ENCODE measurements at regions not wholly inside any gene's neighbourhood (a gene's known extent, or its start where the extent isn't known, plus 50 kb on each side); places are given as distances from the start of the nearest gene placed in this dataset.

DNA sequence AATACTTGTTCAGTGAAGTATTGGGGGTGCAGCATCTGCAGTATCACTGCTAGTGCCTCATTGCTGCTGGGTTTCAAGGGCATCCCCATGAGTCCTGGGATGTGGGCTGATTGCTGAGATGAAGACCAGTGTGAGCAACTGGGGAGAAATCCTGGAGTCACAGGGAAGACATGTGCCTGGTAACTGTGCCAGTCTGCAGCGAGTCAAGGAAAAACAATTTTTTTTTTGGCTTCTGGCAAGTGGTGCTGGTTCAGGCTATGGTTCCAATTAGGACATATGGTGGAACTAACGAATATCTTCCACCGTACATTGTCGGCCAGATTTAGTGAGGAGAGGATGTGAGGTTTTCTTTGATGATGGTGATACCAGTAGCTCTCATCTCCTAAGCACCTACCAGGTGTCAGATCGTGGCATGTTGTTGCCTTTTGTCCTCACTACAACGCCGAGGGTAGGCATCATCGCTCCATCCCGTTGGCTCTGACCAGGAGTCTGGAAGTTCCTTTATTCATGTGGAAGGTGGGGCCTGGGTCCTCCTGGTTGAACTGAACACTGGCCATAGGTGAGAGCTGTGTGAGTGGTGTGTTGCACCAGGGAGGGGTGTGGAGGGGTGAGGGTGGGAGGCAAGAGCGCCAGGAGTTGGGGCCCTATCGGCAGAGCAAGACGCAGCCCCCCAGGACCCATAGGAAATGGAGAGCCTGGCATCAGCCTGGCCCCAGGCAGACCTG is 118.0 kb upstream of the HS6ST1 start:
- Histone ChIP-seq H3K4me1 (ENCODE audit: insufficient read depth, low read length) (no peaks in the 10 kb centered on the region), H3K4me3 (ENCODE audit: low read depth in 1 of 2, low read length in 2 of 2) (no peak overlapping the region)

GRCh38 chr2:128437204-128437565 is 118.5 kb upstream of the HS6ST1 start:
- Histone ChIP-seq H3K27me3 (ENCODE audit: control insufficient read depth in 1 of 2, insufficient read depth in 2 of 2, low read length in 2 of 2) (no peaks in the 10 kb centered on the region), H3K9me3 (ENCODE audit: low read length) (no peaks in the 10 kb centered on the region), H3K9ac (ENCODE audit: low read length) (no peak overlapping the region), H3K36me3 (ENCODE audit: insufficient read depth, low read length) (no peaks in the 10 kb centered on the region), H3K4me3 (ENCODE audit: low read depth in 1 of 2, low read length in 2 of 2) (no peak overlapping the region), H3K4me1 (ENCODE audit: insufficient read depth, low read length) (no peaks in the 10 kb centered on the region), H3K27ac (ENCODE audit: low read depth, low read length) (no peak overlapping the region)

More for the DNA sequence above, 118.0 kb upstream of the HS6ST1 start:
- no peak overlapping the region for H3K27ac ChIP-seq (ENCODE audit: low read depth, low read length)
- no peaks in the 10 kb centered on the region for H3K36me3 ChIP-seq (ENCODE audit: insufficient read depth, low read length)
- H3K27me3 ChIP-seq (ENCODE audit: control insufficient read depth in 1 of 2, insufficient read depth in 2 of 2, low read length in 2 of 2) = no peaks in the 10 kb centered on the region
- H3K9ac ChIP-seq (ENCODE audit: low read length) = no peak overlapping the region
- H3K9me3 ChIP-seq (ENCODE audit: low read length) = no peaks in the 10 kb centered on the region

DNA sequence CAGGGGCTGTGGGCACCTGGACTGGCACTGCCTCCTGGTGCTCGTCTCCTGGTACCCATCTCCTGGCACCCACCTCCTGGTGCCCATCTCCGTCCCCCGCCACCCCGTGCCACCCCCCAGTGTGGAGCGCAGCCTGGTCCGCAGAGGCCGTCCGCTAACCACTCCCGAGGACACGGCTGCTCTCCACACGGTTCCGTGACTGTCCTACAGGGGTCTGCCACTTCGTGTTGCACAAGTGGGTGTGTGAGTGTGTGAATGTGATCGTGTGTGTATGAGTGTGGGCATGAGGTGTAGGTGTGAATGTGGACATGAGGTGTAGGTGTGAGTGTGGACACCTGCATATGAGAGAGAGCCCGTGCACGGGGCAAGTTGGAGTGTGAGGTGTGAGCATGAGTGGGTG is 119.4 kb upstream of the HS6ST1 start:
- H3K4me1 ChIP-seq (ENCODE audit: insufficient read depth, low read length) = no peaks in the 10 kb centered on the region
- no peaks in the 10 kb centered on the region for H3K9me3 ChIP-seq (ENCODE audit: low read length)
- no peak overlapping the region for H3K27ac ChIP-seq (ENCODE audit: low read depth, low read length)
- H3K4me3 ChIP-seq (ENCODE audit: low read depth in 1 of 2, low read length in 2 of 2) = no peak overlapping the region
- H3K36me3 ChIP-seq (ENCODE audit: insufficient read depth, low read length) = no peaks in the 10 kb centered on the region
- no peak overlapping the region for H3K9ac ChIP-seq (ENCODE audit: low read length)
- no peaks in the 10 kb centered on the region for H3K27me3 ChIP-seq (ENCODE audit: control insufficient read depth in 1 of 2, insufficient read depth in 2 of 2, low read length in 2 of 2)

DNA sequence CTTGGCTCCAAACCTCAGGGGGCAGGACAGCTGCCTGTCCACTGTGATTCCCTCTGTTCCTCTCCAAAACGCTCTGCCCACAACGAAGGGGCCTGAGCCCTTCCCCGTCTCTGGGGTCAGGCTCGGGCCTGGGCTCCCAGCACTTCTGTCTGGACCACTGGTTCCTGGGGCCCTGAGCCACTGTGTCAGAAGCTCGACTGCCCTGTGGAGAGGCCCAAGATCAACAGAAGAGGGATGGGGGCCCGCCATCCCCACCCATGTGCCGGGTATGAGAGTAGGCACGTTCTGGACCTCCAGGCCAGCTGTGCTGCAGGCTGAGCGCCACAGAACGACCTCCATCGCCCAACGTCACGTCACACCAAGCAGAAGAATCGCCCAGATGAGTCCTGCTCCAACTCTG is 119.9 kb upstream of the HS6ST1 start:
- no peaks in the 10 kb centered on the region for H3K4me1 ChIP-seq (ENCODE audit: insufficient read depth, low read length)
- no peaks in the 10 kb centered on the region for H3K36me3 ChIP-seq (ENCODE audit: insufficient read depth, low read length)
- H3K9ac ChIP-seq (ENCODE audit: low read length) = no peak overlapping the region
- no peak overlapping the region for H3K4me3 ChIP-seq (ENCODE audit: low read depth in 1 of 2, low read length in 2 of 2)
- H3K27me3 ChIP-seq (ENCODE audit: control insufficient read depth in 1 of 2, insufficient read depth in 2 of 2, low read length in 2 of 2) = no peaks in the 10 kb centered on the region
- no peak overlapping the region for H3K27ac ChIP-seq (ENCODE audit: low read depth, low read length)
- H3K9me3 ChIP-seq (ENCODE audit: low read length) = no peaks in the 10 kb centered on the region

DNA sequence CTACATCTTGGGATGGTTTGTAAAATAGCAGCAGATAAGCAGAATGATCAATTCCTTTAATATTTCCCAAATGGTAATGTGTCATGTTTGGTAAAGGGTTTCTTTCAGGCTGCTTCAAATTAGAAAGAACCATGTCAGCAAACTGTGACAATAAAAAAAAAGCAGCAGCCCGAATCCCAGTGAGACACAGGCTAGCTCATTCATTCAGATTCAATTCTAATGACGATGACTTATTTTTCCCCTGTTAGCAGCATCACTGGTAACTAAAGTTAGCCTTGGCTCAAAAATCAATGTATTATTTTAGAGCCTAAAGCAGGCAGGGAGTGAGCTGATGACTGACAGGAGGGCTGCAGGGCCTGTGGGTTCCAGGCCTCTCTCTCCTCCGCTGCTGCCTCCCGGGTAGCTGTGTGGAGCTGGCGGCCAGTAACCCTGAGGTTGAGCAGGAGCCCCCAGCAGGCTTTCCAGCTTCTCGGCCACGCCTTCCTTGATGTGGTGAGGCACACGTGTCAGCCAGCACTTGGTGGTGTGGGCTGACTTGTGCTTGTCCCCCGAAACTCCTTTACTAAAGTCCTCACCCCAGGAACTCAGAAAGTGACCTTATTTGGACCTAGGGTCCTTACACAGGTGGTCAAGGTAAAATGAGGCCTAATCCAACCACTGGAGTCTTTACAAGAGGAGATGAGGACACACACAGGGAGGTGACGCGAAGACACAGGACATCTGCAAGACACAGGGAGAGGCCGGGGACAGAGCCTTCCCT is 120.5 kb upstream of the HS6ST1 start:
- Histone ChIP-seq H3K9me3 (ENCODE audit: low read length) (no peaks in the 10 kb centered on the region), H3K4me3 (ENCODE audit: low read depth in 1 of 2, low read length in 2 of 2) (no peak overlapping the region), H3K9ac (ENCODE audit: low read length) (no peak overlapping the region), H3K36me3 (ENCODE audit: insufficient read depth, low read length) (no peaks in the 10 kb centered on the region), H3K27me3 (ENCODE audit: control insufficient read depth in 1 of 2, insufficient read depth in 2 of 2, low read length in 2 of 2) (no peaks in the 10 kb centered on the region), H3K4me1 (ENCODE audit: insufficient read depth, low read length) (no peaks in the 10 kb centered on the region), H3K27ac (ENCODE audit: low read depth, low read length) (no peak overlapping the region)

- Histone ChIP-seq H3K4me3 (ENCODE audit: low read depth in 1 of 2, low read length in 2 of 2) (no peak overlapping the region), H3K9ac (ENCODE audit: low read length) (no peak overlapping the region), H3K27ac (ENCODE audit: low read depth, low read length) (no peak overlapping the region), H3K4me1 (ENCODE audit: insufficient read depth, low read length) (no peaks in the 10 kb centered on the region), H3K36me3 (ENCODE audit: insufficient read depth, low read length) (no peaks in the 10 kb centered on the region), H3K27me3 (ENCODE audit: control insufficient read depth in 1 of 2, insufficient read depth in 2 of 2, low read length in 2 of 2) (no peaks in the 10 kb centered on the region), H3K9me3 (ENCODE audit: low read length) (no peaks in the 10 kb centered on the region)
Observed at GRCh38 chr2:128439791-128440665, 121.4 kb upstream of the HS6ST1 start.

DNA sequence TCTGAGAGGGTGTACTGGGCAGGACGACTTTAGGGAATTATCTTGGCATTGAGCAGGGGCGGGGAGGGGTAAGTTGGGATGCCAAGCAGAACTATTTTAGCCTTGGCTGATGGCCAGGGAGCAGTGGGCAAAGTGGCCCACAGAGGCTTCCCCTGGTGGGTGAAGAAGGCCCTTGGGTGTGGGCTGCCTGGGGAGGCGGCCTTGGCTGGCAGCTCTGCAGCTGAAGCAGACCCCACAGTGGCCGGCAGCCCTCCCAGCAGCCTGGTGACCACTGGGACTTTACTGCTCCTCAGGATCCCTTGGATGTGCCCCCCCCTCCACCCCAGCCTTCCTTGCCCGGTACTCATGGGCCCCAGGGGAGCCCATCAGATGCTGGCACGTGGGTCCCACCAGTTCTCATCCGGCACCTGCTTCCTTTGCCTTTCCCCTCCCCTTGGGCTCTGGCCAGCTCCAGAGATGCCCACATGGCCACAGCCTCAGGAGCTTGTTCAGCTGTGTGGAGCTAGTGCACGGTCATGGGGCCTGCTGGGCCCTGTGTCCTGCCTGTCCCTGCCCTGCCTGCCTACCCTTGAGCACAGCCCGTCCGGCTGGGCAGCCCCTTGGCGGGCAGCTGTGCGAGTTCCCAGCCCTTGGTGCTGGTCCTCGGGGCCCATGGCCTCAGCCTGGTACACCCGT is 122.1 kb upstream of the HS6ST1 start:
- no peaks in the 10 kb centered on the region for H3K9me3 ChIP-seq (ENCODE audit: low read length)
- no peaks in the 10 kb centered on the region for H3K27me3 ChIP-seq (ENCODE audit: control insufficient read depth in 1 of 2, insufficient read depth in 2 of 2, low read length in 2 of 2)
- H3K27ac ChIP-seq (ENCODE audit: low read depth, low read length) = no peak overlapping the region
- H3K9ac ChIP-seq (ENCODE audit: low read length) = no peak overlapping the region
- no peaks in the 10 kb centered on the region for H3K4me1 ChIP-seq (ENCODE audit: insufficient read depth, low read length)
- H3K36me3 ChIP-seq (ENCODE audit: insufficient read depth, low read length) = no peaks in the 10 kb centered on the region
- no peak overlapping the region for H3K4me3 ChIP-seq (ENCODE audit: low read depth in 1 of 2, low read length in 2 of 2)

- Histone ChIP-seq H3K9ac (ENCODE audit: low read length) (no peak overlapping the region), H3K27ac (ENCODE audit: low read depth, low read length) (no peak overlapping the region), H3K4me3 (ENCODE audit: low read depth in 1 of 2, low read length in 2 of 2) (no peak overlapping the region), H3K27me3 (ENCODE audit: control insufficient read depth in 1 of 2, insufficient read depth in 2 of 2, low read length in 2 of 2) (no peaks in the 10 kb centered on the region), H3K36me3 (ENCODE audit: insufficient read depth, low read length) (no peaks in the 10 kb centered on the region), H3K9me3 (ENCODE audit: low read length) (no peaks in the 10 kb centered on the region), H3K4me1 (ENCODE audit: insufficient read depth, low read length) (no peaks in the 10 kb centered on the region)
Observed at GRCh38 chr2:128441341-128442052, 122.8 kb upstream of the HS6ST1 start.

DNA sequence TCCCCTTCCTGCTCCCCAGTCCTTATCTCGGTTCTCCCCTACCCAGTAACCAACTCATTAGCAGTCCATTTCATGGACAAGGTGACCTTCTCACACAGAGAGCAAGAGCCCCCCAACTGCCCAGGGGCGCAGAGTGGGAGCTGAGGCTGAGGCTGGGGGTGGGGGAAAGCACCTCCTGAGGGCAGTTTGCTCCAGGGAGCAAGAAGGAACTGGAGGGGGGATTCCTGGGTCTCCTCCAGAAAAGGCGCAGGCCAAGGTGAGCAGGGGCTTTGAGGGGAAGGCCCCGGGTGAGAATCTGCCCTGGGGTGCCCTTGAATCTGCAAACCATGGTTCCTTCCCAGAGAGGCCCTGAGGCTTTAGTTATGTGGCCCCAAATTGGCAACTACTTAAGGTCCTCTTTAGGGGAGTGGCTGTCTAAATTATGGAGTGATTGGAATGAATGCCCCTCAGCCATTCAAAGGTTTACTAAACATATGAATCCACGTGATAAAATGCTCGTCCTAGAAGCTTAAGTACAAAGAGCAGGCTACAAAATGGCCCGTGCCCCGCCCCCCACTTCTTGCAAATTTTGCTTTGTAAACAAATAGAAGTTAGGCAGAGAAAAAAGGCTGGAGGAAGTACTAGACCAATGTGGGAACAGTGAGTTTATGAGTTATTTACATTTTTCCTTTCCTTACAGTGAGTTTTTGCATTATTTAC is 123.5 kb upstream of the HS6ST1 start:
- no peaks in the 10 kb centered on the region for H3K4me1 ChIP-seq (ENCODE audit: insufficient read depth, low read length)
- H3K9me3 ChIP-seq (ENCODE audit: low read length) = no peaks in the 10 kb centered on the region
- no peaks in the 10 kb centered on the region for H3K27me3 ChIP-seq (ENCODE audit: control insufficient read depth in 1 of 2, insufficient read depth in 2 of 2, low read length in 2 of 2)
- H3K9ac ChIP-seq (ENCODE audit: low read length) = no peak overlapping the region
- no peak overlapping the region for H3K4me3 ChIP-seq (ENCODE audit: low read depth in 1 of 2, low read length in 2 of 2)
- H3K36me3 ChIP-seq (ENCODE audit: insufficient read depth, low read length) = no peaks in the 10 kb centered on the region
- H3K27ac ChIP-seq (ENCODE audit: low read depth, low read length) = no peak overlapping the region

DNA sequence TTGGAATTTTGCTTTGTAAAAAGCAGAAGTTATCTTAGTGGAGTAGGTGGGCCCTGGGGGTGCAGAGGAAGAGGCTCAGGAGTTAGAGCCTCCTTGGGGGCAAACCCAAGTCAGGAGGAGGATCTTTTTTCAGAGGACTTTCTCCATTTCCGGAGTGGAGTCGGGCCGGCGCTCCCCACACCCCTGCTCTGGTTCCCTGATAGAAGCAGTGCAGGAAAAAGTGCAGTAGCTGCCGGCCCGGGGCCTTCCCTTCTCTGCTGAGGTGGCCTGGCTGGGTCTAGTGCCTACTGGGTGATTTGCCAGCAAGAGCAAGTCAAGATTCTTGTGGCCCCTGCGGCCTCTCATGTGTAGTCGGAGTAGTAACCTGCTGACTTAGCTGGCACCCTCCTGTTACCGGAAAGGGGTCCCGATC is 124.2 kb upstream of the HS6ST1 start:
- H3K27ac ChIP-seq (ENCODE audit: low read depth, low read length) = no peak overlapping the region
- H3K9ac ChIP-seq (ENCODE audit: low read length) = no peak overlapping the region
- no peaks in the 10 kb centered on the region for H3K36me3 ChIP-seq (ENCODE audit: insufficient read depth, low read length)
- no peaks in the 10 kb centered on the region for H3K4me1 ChIP-seq (ENCODE audit: insufficient read depth, low read length)
- H3K27me3 ChIP-seq (ENCODE audit: control insufficient read depth in 1 of 2, insufficient read depth in 2 of 2, low read length in 2 of 2) = no peaks in the 10 kb centered on the region
- H3K4me3 ChIP-seq (ENCODE audit: low read depth in 1 of 2, low read length in 2 of 2) = no peak overlapping the region
- H3K9me3 ChIP-seq (ENCODE audit: low read length) = no peaks in the 10 kb centered on the region

Measured in muscle layer of colon (tissue), 2 donors.